Liver (tissue), 8 donors: ENCODE measurements at regions not wholly inside any gene's neighbourhood (a gene's known extent, or its start where the extent isn't known, plus 50 kb on each side); places are given as distances from the start of the nearest gene placed in this dataset.

ENCODE experiments used
- DNase-seq: peaks from one replicate; pipeline ENCODE4 v3.0.0-alpha.2; 2017; ENCODE audit warnings: low spot score
- H3K27ac ChIP-seq, 2 donors: one replicate each; pipeline ENCODE4 v1.7.0; 2013; ENCODE audit warnings: inconsistent platforms in 2 of 2, low read length in 2 of 2, control low read depth in 1 of 2, low read depth in 1 of 2, mild to moderate bottlenecking in 1 of 2
- H3K27me3 ChIP-seq, 4 donors: one replicate each; pipeline versions ENCODE4 v1.6.1 to v1.7.0; 2013; ENCODE audit warnings: low read length in 3 of 4, inconsistent platforms in 1 of 4, mild to moderate bottlenecking in 1 of 4, moderate library complexity in 1 of 4; ENCODE audit not compliant: control insufficient read depth in 4 of 4, insufficient read depth in 4 of 4
- H3K36me3 ChIP-seq, 4 donors: one replicate each; pipeline versions ENCODE4 v1.6.1 to v1.7.0; 2013; ENCODE audit warnings: low read length in 3 of 4, mild to moderate bottlenecking in 3 of 4, low read depth in 1 of 4, moderate library complexity in 1 of 4; ENCODE audit not compliant: control insufficient read depth in 4 of 4, insufficient read depth in 3 of 4
- H3K4me1 ChIP-seq, 4 donors: one replicate each; pipeline versions ENCODE4 v1.6.1 to v1.7.0; 2013; ENCODE audit warnings: low read length in 3 of 4, mild to moderate bottlenecking in 3 of 4, moderate library complexity in 1 of 4; ENCODE audit not compliant: control insufficient read depth in 4 of 4, insufficient read depth in 4 of 4
- H3K4me3 ChIP-seq, 3 donors: one replicate each; pipeline versions ENCODE4 v1.6.1 to v1.7.0; 2013; ENCODE audit warnings: low read length in 3 of 3, control low read depth in 1 of 3, low read depth in 1 of 3, mild to moderate bottlenecking in 1 of 3
- H3K9ac ChIP-seq, 2 donors: one replicate each; pipeline ENCODE4 v1.7.0; 2013; ENCODE audit warnings: low read length in 2 of 2, mild to moderate bottlenecking in 2 of 2, moderate library complexity in 2 of 2, control low read depth in 1 of 2, low read depth in 1 of 2
- H3K9me3 ChIP-seq, 4 donors: one replicate each; pipeline versions ENCODE4 v1.6.1 to v1.7.0; 2013; ENCODE audit warnings: low read length in 3 of 4; ENCODE audit not compliant: control insufficient read depth in 4 of 4
- EGR1 ChIP-seq, 2 donors: IDR thresholded peaks; 2 replicates each; pipeline ENCODE4 v1.6.1; 2016 to 2018; ENCODE audit warnings: antibody characterized with exemption in 2 of 2, low read depth in 2 of 2
- FOXA1 ChIP-seq: IDR thresholded peaks from 2 replicates; pipeline ENCODE4 v1.6.1; 2016; ENCODE audit warnings: antibody characterized with exemption
- FOXA2 ChIP-seq: IDR thresholded peaks from 2 replicates; pipeline ENCODE4 v1.6.1; 2016; ENCODE audit warnings: antibody characterized with exemption
- GABPA ChIP-seq, 2 donors: IDR thresholded peaks in 1 of 2; conservative IDR thresholded peaks in 1 of 2; 2 replicates each; pipeline ENCODE4 v1.6.1; 2016; ENCODE audit warnings: antibody characterized with exemption in 2 of 2, mild to moderate bottlenecking in 1 of 2, moderate library complexity in 1 of 2
- HNF4A ChIP-seq, 2 donors: conservative IDR thresholded peaks; 2 replicates each; pipeline ENCODE4 v1.6.1; 2016; ENCODE audit warnings: antibody characterized with exemption in 2 of 2, mild to moderate bottlenecking in 2 of 2
- HNF4G ChIP-seq: IDR thresholded peaks from 2 replicates; pipeline ENCODE4 v1.6.1; 2016; ENCODE audit warnings: antibody characterized with exemption
- NR2F2 ChIP-seq: IDR thresholded peaks from 2 replicates; pipeline ENCODE4 v1.6.1; 2016; ENCODE audit warnings: antibody characterized with exemption
- RXRA ChIP-seq, 2 donors: IDR thresholded peaks; 2 replicates each; pipeline ENCODE4 v1.6.1; 2017 to 2018; ENCODE audit warnings: antibody characterized with exemption in 2 of 2, mild to moderate bottlenecking in 1 of 2
- SP1 ChIP-seq: IDR thresholded peaks from 2 replicates; pipeline ENCODE4 v1.6.1; 2018; ENCODE audit warnings: antibody characterized with exemption, mild to moderate bottlenecking
- YY1 ChIP-seq: IDR thresholded peaks from 2 replicates; pipeline ENCODE4 v1.6.1; 2016; ENCODE audit warnings: antibody characterized with exemption, mild to moderate bottlenecking
- WGBS: extraction: QIAGEN DNeasy Blood & Tissue Kit; methylation state at CpG from one replicate; pipeline ENCODE4 v1.1.7; 2013; 5-methylcytosine and 5-hydroxymethylcytosine counted together
- TF ChIP-seq, protein P1 (sequence below): IDR thresholded peaks from 2 replicates; pipeline ENCODE4 v1.6.1; 2016; ENCODE audit warnings: antibody characterized with exemption, mild to moderate bottlenecking
- TF ChIP-seq, protein P2 (sequence below): IDR thresholded peaks from 2 replicates; pipeline ENCODE4 v1.6.1; 2016; ENCODE audit warnings: antibody characterized with exemption
- TF ChIP-seq, protein P3 (sequence below): fragments of 150-350 bp; IDR thresholded peaks from 2 replicates; pipeline ENCODE4 v1.5.1; 2017; ENCODE audit warnings: improper control_type of control experiment, low read depth, low read length; ENCODE audit not compliant: missing input control
- donor health status: healthy.
- donor health status: healthy.
- donor health status: healthy.
- donor health status: healthy.
- donor health status: healthy.

DNA sequence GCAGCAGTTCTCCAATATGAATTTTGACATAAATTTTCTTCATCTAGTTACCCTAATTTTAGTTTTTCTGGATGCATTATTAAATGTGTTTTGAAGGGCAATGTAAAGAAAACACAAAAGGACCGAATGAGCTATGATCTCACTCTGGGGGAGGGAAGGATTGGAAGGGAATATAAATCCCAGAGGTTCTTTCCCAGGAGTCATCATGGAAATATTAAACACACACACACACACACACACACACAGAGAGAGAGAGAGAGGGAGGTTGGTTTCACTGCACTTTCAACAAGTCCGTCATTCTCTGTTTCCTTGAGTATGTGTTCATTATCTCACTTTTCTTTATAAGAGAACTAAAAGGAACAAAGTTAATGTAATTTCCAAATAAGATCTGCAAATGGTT, 70.7 kb upstream of the DCBLD2 start:
- Histone ChIP-seq H3K9me3 (no peaks in the 10 kb centered on the region), H3K4me3 (no peak overlapping the region), H3K27ac (no peak overlapping the region), H3K4me1 (no peaks in the 10 kb centered on the region), H3K36me3 (no peaks in the 10 kb centered on the region), H3K27me3 (peaks cover 0 to 2% (median 0%) of the 10 kb centered on the region in 4 donors), H3K9ac (no peak overlapping the region)
- TF ChIP-seq, protein P1, sequence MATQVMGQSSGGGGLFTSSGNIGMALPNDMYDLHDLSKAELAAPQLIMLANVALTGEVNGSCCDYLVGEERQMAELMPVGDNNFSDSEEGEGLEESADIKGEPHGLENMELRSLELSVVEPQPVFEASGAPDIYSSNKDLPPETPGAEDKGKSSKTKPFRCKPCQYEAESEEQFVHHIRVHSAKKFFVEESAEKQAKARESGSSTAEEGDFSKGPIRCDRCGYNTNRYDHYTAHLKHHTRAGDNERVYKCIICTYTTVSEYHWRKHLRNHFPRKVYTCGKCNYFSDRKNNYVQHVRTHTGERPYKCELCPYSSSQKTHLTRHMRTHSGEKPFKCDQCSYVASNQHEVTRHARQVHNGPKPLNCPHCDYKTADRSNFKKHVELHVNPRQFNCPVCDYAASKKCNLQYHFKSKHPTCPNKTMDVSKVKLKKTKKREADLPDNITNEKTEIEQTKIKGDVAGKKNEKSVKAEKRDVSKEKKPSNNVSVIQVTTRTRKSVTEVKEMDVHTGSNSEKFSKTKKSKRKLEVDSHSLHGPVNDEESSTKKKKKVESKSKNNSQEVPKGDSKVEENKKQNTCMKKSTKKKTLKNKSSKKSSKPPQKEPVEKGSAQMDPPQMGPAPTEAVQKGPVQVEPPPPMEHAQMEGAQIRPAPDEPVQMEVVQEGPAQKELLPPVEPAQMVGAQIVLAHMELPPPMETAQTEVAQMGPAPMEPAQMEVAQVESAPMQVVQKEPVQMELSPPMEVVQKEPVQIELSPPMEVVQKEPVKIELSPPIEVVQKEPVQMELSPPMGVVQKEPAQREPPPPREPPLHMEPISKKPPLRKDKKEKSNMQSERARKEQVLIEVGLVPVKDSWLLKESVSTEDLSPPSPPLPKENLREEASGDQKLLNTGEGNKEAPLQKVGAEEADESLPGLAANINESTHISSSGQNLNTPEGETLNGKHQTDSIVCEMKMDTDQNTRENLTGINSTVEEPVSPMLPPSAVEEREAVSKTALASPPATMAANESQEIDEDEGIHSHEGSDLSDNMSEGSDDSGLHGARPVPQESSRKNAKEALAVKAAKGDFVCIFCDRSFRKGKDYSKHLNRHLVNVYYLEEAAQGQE, result no peak
- no peak for TF ChIP-seq GABPA (IDR thresholded peaks at IDR 0.05 in 1 of 2, conservative IDR thresholded peaks at IDR 0.05 in 1 of 2)
- TF ChIP-seq FOXA2, result no peak
- TF ChIP-seq NR2F2, result no peak
- no peak for TF ChIP-seq YY1
- TF ChIP-seq EGR1 (IDR thresholded peaks at IDR 0.05; ENCODE audit: low read depth in 2 of 2), result no peak
- no peak for TF ChIP-seq HNF4A (conservative IDR thresholded peaks at IDR 0.05)
- TF ChIP-seq HNF4G, result no peak
- TF ChIP-seq, protein P2, sequence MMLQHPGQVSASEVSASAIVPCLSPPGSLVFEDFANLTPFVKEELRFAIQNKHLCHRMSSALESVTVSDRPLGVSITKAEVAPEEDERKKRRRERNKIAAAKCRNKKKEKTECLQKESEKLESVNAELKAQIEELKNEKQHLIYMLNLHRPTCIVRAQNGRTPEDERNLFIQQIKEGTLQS, result no peak
- no peak for TF ChIP-seq SP1
- TF ChIP-seq RXRA (IDR thresholded peaks at IDR 0.05), result no peak
- WGBS, result 76% methylated on average over 2 of the region's 2 CpGs
- no peak for DNase-seq

DNA sequence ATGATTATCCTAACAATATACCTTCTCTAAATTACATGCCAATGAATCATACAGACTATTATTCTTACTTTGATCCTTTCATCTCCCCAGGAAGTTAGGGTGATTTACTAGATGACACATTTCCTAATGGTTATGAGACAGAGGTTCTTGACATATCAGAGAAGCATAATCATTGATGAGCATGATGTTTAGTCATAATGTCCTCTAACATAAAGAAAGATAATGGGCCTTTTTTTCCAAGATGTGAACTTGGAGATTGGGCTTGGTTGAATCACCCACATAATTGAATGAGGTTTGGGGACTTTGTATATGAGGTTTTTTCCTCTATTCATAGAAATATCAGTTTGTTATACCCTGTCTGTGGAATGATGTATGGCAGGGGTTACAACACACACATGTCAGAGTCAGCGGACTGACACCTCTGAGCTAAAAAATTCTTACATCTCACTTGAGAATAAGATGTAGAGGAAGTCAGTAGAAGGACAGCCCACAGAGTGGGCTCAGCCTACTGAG, 69.7 kb upstream of the DCBLD2 start:
- H3K4me3 ChIP-seq, result no peak overlapping the region
- DNase-seq, result no peak
- H3K27ac ChIP-seq, result no peak overlapping the region
- TF ChIP-seq NR2F2, result no peak
- no peak for TF ChIP-seq RXRA (IDR thresholded peaks at IDR 0.05)
- TF ChIP-seq GABPA (IDR thresholded peaks at IDR 0.05 in 1 of 2, conservative IDR thresholded peaks at IDR 0.05 in 1 of 2), result no peak
- TF ChIP-seq, protein P1, result no peak
- TF ChIP-seq FOXA1, result no peak
- TF ChIP-seq, protein P3, sequence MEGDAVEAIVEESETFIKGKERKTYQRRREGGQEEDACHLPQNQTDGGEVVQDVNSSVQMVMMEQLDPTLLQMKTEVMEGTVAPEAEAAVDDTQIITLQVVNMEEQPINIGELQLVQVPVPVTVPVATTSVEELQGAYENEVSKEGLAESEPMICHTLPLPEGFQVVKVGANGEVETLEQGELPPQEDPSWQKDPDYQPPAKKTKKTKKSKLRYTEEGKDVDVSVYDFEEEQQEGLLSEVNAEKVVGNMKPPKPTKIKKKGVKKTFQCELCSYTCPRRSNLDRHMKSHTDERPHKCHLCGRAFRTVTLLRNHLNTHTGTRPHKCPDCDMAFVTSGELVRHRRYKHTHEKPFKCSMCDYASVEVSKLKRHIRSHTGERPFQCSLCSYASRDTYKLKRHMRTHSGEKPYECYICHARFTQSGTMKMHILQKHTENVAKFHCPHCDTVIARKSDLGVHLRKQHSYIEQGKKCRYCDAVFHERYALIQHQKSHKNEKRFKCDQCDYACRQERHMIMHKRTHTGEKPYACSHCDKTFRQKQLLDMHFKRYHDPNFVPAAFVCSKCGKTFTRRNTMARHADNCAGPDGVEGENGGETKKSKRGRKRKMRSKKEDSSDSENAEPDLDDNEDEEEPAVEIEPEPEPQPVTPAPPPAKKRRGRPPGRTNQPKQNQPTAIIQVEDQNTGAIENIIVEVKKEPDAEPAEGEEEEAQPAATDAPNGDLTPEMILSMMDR, result no peak
- TF ChIP-seq YY1, result no peak
- TF ChIP-seq, protein P2, result no peak
- no peak for TF ChIP-seq FOXA2
- H3K9me3 ChIP-seq, result no peaks in the 10 kb centered on the region
- H3K27me3 ChIP-seq, result peaks cover 0 to 2% (median 0%) of the 10 kb centered on the region in 4 donors
- 90% methylated on average over 1 of the region's 1 CpG for WGBS
- H3K4me1 ChIP-seq, result no peaks in the 10 kb centered on the region
- no peak overlapping the region for H3K9ac ChIP-seq
- H3K36me3 ChIP-seq, result no peaks in the 10 kb centered on the region
